ENCODE measurements at regions not wholly inside any gene's neighbourhood (a gene's known extent, or its start where the extent isn't known, plus 50 kb on each side); places are given as distances from the start of the nearest gene placed in this dataset.
"Not testable (repeated sequence)": the region's sequence is repeated elsewhere in the genome, so short reads cannot be mapped to it uniquely, and the experiment has no call there.

DNA sequence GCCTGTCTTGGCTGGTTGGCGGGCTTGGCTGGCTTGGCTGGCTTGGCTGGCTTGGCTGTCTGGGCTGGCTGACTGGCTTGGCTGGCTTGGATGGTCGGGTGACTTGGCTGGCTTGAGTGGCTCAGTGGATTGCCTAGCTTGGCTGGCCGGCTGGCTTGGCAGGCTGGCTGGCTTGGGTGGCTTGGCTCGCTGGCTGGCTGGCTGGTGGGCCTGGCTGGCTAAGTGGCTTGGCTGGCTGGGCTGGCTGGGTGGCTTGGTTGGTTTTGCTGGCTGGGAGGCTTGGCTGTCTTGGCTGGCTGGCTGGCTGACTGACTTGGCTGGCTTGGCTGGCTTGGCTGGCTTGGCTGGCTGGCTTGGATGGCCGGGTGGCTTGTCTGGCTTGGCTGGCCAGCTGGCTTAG lies 2834.6 kb downstream of the RPIA start:
- H3K4me1 ChIP-seq (ENCODE audit: insufficient read depth); intact Hi-C loops (cut with DNase I); DNase-seq; H3K9me3 ChIP-seq; H3K27me3 ChIP-seq; H3K4me3 ChIP-seq; H3K27ac ChIP-seq; H3K36me3 ChIP-seq: not testable (repeated sequence)
- 33 to 77% methylated on average over 1 to 3 of the region's 5 CpGs; no CpG with 5 or more reads in 1 of the 3 donors for WGBS, 3 donors

DNA sequence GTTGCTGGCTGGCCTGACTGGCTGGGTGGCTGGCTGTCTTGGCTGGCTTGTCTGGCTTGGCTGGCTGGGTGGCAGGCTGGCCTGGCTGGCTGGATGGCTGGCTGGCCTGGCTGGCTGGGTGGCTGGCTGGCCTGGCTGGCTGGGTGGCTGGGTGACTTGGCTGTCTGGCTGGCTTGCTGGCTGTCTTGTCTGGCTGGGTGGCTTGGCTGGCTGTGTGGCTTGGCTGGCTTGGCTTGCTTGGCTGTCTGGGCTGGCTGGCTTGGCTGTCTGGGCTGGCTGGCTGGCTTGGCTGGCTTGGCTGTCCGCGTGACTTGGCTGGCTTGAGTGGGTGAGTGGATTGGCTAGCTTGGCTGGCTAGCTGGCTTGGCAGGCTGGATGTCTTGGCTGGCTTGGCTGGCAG lies 2835.6 kb downstream of the RPIA start:
- DNase-seq, result not testable (repeated sequence)

DNA sequence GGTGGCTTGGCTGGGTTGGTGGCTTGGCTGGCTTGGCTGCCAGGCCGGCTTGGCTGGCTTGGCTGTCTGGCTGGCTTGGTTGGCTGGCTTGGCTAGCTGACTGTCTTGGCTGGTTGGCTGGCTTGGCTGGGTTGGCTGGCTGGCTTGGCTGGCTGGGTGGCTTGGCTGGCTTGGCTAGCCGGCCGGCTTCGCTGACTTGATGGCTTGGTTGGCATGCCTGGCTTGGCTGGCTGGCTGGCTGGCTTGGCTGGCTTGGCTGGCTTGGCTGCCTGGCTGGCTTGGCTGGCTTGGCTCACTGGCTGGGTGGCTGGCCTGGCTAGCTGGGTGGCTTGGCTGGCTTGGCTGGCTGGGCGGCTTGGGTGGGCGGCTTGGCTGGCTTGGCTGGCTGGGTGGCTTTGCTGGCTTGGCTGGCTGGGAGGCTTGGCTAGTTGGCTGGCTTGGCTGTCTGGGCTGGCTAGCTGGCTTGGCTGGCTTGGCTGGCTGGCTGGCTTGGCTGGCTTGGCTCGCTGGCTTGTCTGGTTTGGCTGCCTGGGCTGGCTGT lies 2836.1 kb downstream of the RPIA start:
- H3K4me3 ChIP-seq; H3K9me3 ChIP-seq; intact Hi-C loops (cut with DNase I); H3K27me3 ChIP-seq; H3K4me1 ChIP-seq (ENCODE audit: insufficient read depth); H3K27ac ChIP-seq; H3K36me3 ChIP-seq: not testable (repeated sequence)
- DNase-seq, result peak in 1 of 5 donors; percentile 20
- WGBS, 3 donors, result 92 to 97% (median 95%) methylated on average over 7 of the region's 7 CpGs

More for the DNA sequence above, 2835.6 kb downstream of the RPIA start:
- H3K4me1 ChIP-seq (ENCODE audit: insufficient read depth); H3K4me3 ChIP-seq; H3K9me3 ChIP-seq; H3K27ac ChIP-seq; H3K36me3 ChIP-seq; H3K27me3 ChIP-seq; intact Hi-C loops (cut with DNase I): not testable (repeated sequence)
- WGBS, 3 donors, result 89 to 100% (median 100%) methylated on average over 1 to 2 of the region's 2 CpGs

DNA sequence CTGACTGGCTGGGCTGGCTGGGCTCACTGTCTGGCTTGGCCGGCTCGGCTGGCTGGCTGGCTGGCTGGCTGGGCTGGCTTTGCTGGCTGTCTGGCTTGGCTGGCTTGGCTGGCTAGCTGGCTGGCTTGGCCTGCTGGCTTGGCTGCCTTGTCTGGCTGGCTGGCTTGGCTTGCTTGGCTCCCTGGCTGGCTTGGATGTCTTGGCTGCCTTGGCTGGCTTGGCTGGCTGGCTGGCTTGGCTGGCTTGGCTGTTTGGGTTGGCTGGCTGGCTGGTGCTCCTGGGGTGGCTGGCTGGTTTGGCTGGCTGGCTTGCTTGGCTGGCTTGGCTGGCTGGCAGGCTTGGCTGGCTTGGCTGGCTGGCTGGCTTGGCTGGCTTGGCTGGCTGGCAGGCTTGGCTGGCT lies 2836.9 kb downstream of the RPIA start:
- H3K27ac ChIP-seq; H3K9me3 ChIP-seq; DNase-seq; H3K4me3 ChIP-seq; intact Hi-C loops (cut with DNase I); H3K27me3 ChIP-seq; H3K36me3 ChIP-seq; H3K4me1 ChIP-seq (ENCODE audit: insufficient read depth): not testable (repeated sequence)
- WGBS, 3 donors, result 86 to 94% (median 90%) methylated on average over 2 of the region's 2 CpGs

DNA sequence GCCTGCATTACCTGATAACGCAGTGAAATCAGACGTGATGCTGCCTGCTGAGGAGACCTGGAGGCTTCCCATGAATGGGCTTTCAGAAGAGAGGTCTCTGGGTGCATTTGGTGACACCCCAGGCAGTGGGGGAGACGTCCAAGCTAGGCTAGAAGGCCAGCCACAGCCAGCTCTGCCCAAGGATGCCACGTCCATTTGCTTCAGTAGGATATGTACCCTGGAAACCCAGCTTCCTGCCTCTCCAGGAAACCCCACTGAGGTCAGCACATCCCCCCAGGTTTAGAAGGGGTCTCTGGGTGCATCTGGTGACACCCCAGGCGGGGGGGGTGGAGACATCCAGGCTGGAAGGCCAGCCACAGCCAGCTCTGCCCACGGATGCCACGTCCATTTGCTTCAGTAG lies 2844.6 kb downstream of the RPIA start:
- H3K9me3 ChIP-seq; H3K4me1 ChIP-seq (ENCODE audit: insufficient read depth); H3K27me3 ChIP-seq; H3K36me3 ChIP-seq; H3K4me3 ChIP-seq; intact Hi-C loops (cut with DNase I); DNase-seq; H3K27ac ChIP-seq: not testable (repeated sequence)
- WGBS, 3 donors, result 53 to 67% (median 64%) methylated on average over 5 to 7 of the region's 7 CpGs

DNA sequence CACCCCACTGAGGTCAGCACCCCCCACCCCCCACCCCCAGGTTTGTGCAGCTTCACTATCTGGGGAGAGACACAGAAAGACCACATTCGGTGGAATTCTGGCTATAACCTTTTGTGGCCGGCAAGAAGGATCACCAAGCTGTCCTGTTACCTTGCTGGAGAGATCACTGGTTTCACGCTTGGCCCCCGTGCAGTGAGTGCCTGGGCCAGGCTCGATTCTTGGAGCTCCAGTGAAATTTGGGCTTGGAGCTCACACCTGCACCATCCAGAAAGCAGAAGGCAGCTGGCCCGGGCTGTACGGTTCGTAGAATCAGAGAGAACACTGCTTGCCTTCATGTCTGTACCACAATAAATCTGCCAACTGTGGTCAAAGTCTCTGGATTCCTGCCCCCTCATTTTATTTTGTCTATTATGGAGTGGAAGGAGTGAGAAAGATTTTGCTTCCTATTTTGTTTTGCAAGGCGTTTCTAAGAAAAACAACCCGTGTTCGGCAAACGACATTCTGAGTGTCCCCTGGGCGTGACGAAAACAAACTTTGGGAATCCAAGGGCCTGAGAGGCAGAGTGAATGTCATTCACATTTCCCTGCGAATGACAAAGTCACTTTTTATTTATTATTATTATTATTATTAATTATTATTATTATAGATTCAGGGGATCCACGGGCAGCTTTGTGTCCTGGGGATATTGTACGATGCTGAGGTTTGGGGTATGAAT lies 2845.2 kb downstream of the RPIA start:
- 47 to 71% (median 67%) methylated on average over 12 to 15 of the region's 17 CpGs for WGBS, 3 donors
- H3K27me3 ChIP-seq; DNase-seq; H3K9me3 ChIP-seq; intact Hi-C loops (cut with DNase I); H3K36me3 ChIP-seq; H3K4me3 ChIP-seq; H3K4me1 ChIP-seq (ENCODE audit: insufficient read depth); H3K27ac ChIP-seq: not testable (repeated sequence)

DNA sequence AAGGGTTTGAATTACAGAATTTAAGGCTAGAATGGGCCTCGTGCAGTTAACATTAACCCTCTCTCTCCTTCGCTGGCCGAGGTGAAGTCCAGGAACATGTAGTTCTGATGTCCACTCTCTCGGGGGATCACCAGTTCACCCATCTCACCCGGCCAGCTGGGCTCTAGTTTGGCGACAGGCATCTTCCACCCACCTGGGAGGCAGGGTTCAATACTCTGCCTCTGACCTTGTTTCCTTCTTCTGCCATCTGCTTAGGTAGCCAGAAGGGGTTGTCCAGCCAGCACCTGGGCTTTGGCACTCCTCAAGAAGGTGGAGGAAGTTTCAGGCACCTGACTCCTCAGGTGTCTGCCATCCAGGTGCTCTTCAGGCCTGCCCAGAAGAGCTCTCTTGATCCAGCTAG lies 2857.8 kb downstream of the RPIA start:
- WGBS, 3 donors, result 69 to 75% (median 74%) methylated on average over 6 of the region's 6 CpGs
- DNase-seq; intact Hi-C loops (cut with DNase I); H3K9me3 ChIP-seq; H3K36me3 ChIP-seq; H3K27ac ChIP-seq; H3K4me3 ChIP-seq; H3K4me1 ChIP-seq (ENCODE audit: insufficient read depth); H3K27me3 ChIP-seq: not testable (repeated sequence)

DNA sequence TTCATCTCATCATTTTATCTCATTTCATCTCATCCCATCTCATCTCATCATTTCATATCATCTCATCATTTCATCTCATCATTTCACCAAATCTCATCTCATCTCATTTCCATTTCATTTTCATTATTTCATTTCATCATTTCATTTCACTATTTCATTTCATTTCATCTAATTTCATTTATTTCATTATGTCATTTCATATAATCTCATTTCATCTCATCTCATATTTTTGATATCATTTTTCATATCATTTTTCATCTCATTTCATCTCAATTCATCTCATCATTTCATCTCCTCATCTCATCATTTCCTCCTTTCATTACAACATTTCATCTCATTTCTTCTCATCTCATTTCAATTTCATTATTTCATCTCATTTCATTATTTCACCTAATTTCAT lies 2866.8 kb downstream of the RPIA start:
- H3K9me3 ChIP-seq; DNase-seq; H3K4me1 ChIP-seq (ENCODE audit: insufficient read depth); intact Hi-C loops (cut with DNase I); H3K4me3 ChIP-seq; H3K27me3 ChIP-seq; H3K36me3 ChIP-seq; H3K27ac ChIP-seq: not testable (repeated sequence)

DNA sequence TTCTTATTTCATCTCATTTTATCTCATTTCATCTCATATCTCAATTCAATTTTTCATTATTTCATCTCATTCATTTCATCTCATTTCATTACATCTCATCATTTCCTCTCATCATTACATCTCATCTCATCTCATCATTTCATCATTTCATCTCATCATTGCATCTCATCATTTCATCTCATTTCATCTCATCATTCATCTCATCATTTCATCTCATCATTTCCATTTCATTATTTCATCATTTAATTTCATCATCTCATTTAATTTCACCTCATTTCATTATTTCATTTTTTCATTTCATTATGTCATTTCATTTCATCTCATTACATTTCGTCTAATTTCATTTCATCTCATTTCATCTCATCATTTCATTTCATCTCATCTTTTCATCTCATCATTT lies 2867.8 kb downstream of the RPIA start:
- H3K27ac ChIP-seq; H3K27me3 ChIP-seq; DNase-seq; H3K4me3 ChIP-seq; H3K36me3 ChIP-seq; intact Hi-C loops (cut with DNase I); H3K4me1 ChIP-seq (ENCODE audit: insufficient read depth); H3K9me3 ChIP-seq: not testable (repeated sequence)
- WGBS, 3 donors, result 72 to 89% methylated on average over 1 of the region's 1 CpG; no CpG with 5 or more reads in 1 of the 3 donors

DNA sequence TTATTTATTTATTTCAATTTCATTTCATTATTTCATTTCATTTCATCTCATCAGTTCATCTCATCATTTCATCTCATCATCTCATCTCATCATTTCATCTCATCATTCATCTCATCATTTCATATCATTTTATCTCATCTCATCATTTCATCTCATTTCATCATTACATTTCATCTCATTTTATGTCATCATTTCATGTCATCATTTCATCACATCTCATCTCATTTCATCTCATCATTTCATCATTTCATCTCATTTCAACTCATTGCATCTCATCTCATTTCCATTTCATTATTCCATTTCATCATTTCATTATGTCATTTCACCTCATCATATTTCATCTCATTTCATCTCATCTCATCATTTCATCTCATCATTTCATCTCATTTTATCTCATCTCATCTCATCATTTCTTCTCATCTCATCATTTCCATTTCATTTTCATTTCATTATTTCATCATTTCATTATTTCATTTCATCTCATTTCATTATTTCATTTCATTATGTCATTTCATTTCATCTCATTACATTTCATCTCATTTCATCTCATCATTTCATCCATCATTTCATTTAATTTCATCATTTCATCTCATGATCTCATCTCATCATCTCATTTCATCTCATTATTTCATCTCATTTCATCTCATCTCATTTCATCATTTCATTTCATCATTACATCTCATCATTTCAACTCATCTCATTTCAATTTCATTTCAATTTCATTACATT lies 2868.6 kb downstream of the RPIA start:
- H3K27ac ChIP-seq; DNase-seq; H3K4me1 ChIP-seq (ENCODE audit: insufficient read depth); H3K9me3 ChIP-seq; H3K27me3 ChIP-seq; intact Hi-C loops (cut with DNase I); H3K36me3 ChIP-seq; H3K4me3 ChIP-seq: not testable (repeated sequence)

DNA sequence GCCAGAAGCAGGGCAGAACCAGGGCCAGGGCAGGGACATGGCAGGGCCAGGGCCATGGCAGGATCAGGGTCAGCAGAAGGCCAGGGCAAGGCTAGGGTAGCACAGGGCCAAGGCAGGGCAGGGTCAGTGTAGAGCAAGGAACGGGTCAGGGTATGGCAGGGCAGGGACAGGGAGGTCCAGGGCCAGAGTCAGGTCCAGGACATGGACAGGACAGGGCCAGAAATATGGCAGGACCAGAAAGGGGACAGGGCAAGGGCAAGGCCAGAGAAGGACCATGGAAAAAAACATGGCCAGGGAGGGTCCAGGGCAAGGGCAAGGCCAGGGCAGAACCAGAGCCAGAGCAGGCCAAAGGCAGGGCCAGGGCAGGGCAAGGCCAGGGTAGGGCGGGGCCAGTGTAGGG lies 2870.7 kb downstream of the RPIA start:
- H3K27me3 ChIP-seq; H3K36me3 ChIP-seq; intact Hi-C loops (cut with DNase I); H3K27ac ChIP-seq; H3K4me1 ChIP-seq (ENCODE audit: insufficient read depth); H3K4me3 ChIP-seq; H3K9me3 ChIP-seq: not testable (repeated sequence)
- WGBS, 3 donors, result 74 to 93% (median 80%) methylated on average over 1 to 2 of the region's 2 CpGs
- peak in 2 of 5 donors; percentile 5 for DNase-seq

DNA sequence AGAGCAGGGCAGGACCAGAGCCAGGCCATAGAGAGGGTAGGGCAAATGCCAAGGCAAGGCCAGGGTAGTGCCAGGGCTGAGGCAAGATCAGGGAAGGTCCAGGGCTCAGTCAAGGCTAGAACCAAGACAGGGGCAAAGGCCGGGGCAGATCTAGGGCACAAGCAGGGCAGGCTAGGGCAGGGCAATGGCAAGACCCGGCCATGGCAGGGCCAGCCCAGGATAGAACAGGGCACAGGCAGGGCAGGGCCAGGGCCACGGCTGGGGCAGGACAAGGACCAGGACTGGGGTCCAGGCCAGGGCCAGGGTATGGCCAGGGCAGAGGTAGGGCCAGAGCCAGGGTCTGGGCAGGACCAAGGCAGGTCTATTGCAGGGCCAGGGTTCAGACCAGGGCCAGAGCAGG lies 2873.2 kb downstream of the RPIA start:
- H3K27me3 ChIP-seq; H3K27ac ChIP-seq; H3K4me3 ChIP-seq; H3K9me3 ChIP-seq; H3K4me1 ChIP-seq (ENCODE audit: insufficient read depth); H3K36me3 ChIP-seq; intact Hi-C loops (cut with DNase I): not testable (repeated sequence)
- 80 to 87% (median 80%) methylated on average over 3 of the region's 3 CpGs for WGBS, 3 donors
- peak in 1 of 5 donors; percentile 7 for DNase-seq
